HS-27A (cell line): ENCODE measurements at regions not wholly inside any gene's neighbourhood (a gene's known extent, or its start where the extent isn't known, plus 50 kb on each side); places are given as distances from the start of the nearest gene placed in this dataset.

ENCODE experiments used
- DNase-seq: peaks from one replicate; pipeline ENCODE4 v3.0.0-alpha.2; 2012; ENCODE audit warnings: low read depth, missing footprints

DNA sequence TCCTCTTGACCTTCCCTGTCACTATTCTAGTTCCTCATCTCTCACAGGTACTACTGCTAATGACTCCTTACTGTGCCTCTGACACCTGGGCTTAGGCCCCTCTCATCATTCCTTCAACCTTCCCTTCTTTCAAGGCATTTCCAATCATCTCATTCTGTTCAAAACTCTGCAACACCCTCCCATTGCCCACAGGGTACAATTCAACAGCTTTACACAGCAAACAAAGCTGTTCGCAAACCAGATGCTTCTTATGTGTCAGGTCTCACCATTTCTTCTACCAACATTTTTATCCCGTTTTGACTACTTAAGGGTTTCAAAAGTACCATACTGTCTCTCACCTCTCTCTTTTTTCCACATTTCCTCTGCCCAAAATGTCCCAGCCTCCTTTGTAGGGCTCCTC lies 84.4 kb upstream of the ID4 start:
- no peak for DNase-seq

DNA sequence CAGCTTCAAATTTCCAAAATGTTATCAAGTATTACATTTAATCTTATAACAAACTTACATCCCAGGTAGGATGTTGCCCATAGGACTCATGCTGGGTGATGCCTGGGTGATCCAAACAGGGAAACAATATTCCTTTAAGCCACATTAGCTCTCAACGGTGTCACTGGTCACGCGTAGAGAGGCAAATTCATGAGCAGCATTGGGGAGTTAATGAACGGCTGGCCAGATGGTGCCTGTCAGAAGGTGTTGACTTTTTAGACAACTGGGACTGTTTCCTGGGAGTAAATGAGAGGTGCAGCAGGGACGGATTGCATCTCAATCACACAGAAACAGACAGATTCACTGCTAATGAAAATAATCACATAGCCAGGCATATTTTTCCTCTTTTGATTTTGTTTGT lies 83.3 kb upstream of the ID4 start:
- no peak for DNase-seq

DNA sequence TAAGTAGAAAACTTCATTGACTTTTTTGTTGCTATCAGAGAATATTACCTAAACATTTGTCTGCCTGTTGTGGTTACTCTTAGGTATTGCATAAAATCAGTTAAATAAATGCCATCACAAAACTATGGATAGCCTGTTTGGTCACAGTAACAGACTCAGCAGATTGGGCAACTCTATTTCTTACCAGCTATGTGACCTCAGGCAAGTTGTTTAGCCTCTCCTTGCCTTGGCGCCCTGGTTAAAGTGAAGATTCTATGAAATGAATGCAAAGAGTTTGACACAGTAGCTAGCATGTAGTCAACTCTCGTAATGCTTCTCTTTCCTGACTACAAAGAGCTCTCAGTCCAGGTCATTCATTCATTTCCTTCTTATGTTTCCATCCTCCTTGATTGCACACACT lies 82.5 kb upstream of the ID4 start:
- no peak for DNase-seq

GRCh38 chr6:19755181-19755580 lies 82.0 kb upstream of the ID4 start:
- no peak for DNase-seq

DNA sequence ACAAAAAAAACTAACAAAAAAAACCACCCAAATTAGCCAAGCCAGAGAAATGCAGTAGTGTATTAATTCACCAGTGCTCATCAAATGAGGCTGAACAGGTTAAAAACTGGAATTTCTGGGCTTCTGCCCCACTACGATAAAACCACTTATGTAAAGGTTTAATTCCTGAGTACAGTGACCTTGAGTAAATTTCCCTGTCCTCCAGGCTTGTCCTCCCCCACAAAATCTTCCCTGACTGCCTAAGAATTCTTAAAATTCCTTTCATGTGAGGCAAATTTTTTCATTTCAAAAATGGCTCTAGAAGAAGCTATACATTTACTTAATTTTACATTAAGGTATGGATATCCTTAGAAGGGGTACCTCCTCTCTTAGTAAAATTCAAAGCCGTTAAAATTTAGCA lies 80.1 kb upstream of the ID4 start:
- no peak for DNase-seq

DNA sequence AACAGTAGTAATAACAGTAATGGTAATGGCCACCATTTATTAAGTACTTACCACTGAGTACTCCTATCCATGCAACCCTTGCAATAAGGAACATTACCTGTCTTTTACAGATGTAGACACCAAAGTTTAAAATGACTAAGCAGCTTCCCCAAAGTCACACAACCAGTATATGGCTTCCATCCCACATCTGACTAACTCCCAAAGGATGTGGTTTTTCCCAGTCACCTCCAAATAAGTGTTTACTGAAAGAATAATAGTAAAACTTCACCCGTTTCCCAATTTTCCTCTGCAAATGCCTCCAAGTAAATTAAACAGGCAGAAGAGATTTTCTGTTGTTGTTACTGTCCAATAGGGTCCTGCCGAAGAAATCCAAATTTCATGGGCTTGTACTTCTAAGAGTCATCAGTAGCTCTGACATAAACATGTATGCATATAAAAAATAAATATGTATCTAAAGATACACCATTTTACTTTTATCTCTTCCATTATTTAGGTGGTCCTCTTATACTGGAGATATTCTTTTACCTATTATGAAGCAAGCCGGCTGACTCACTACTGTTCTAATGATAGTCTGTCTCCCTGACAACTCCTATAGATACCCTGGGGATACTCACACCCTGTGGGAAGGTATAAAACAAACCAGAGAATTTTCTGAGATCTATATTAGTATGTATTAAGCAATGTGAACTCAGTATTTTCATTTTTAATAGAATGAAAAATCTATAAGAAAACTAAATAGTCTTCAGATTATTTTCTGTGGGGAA lies 77.9 kb upstream of the ID4 start:
- no peak for DNase-seq

- DNase-seq: no peak
These were observed 76.0 kb upstream of the ID4 start for GRCh38 chr6:19761121-19761520.

DNA sequence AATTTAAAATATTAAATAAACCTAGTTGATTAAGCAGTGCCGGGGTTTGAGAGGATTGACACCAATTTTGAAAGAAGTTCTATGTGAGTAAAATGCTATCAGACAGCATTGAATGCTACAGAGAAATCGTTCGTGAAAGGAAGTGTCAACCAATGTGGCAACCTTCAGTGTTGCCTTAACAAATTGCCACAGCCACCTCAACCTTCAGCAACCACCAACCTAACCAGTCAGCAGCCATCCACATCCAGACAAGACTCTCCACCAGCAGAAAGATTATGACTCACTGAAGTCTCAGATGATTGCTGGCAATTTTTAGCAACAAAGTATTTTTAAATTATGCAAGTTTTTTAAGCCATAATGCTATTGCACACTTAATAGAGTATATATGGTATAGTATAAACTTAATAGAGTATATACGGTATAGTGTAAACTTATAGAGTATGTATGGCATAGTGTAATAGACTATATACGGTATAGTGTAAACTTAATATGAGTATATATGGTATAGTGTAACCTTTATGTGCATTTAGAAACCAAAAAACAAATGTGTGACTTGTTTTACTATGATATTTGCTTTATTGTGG lies 65.3 kb upstream of the ID4 start:
- DNase-seq: no peak

DNA sequence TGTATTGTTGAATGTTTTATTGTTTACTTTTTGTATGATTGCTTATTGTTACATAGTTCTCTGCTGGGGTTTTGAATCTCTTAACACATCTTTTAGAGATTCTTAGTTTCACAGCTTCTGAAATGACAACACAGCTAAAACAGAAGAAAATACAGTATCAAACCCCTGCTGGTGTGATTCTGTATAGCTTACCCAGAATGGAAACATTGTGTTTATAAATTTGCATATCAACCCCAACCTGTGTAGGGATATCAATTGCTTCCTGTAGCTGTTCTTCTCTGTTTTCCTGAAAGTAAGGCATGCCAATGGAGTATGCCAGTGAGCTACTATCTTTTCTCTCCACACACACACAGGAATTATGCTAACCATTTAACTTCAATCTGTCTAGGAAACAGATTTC lies 64.3 kb upstream of the ID4 start:
- no peak for DNase-seq

GRCh38 chr6:19781269-19781668 lies 55.9 kb upstream of the ID4 start:
- no peak for DNase-seq

- no peak for DNase-seq
These were observed 54.6 kb upstream of the ID4 start for GRCh38 chr6:19782588-19782987.
